GM23338 (cell line): ENCODE measurements at regions not wholly inside any gene's neighbourhood (a gene's known extent, or its start where the extent isn't known, plus 50 kb on each side); places are given as distances from the start of the nearest gene placed in this dataset.
A peak's percentile ranks its signal among the peaks of the same experiment; 100 is the strongest.

Experiments
- ATAC-seq: fragments of 200-7000 bp; cut with Tn5 transposase; 3 replicates; pipeline ENCODE4 v1.9.1; 2020
- DNase-seq: peaks from one replicate; pipeline ENCODE4 v3.0.0-alpha.2; 2015; ENCODE audit warnings: low spot score
- H2AFZ ChIP-seq: fragments of 200-600 bp; sonication (generic); 2 replicates; pipeline ENCODE4 v1.8.0; 2016; ENCODE audit warnings: antibody characterized with exemption, mild to moderate bottlenecking, moderate library complexity
- H3F3A ChIP-seq: fragments of 200-600 bp; sonication (generic); replicated peaks from 2 replicates; pipeline ENCODE4 v1.8.0; 2017; ENCODE audit warnings: antibody characterized with exemption, mixed run types, low read depth
- H3K27ac ChIP-seq: fragments of 200-600 bp; sonication (generic); 2 replicates; pipeline ENCODE4 v1.6.1; 2016; ENCODE audit warnings: low read depth
- H3K27me3 ChIP-seq: fragments of 200-600 bp; sonication (generic); 2 replicates; pipeline ENCODE4 v1.8.0; 2016; ENCODE audit warnings: mild to moderate bottlenecking, mixed run types, moderate library complexity; ENCODE audit not compliant: insufficient read depth
- H3K36me3 ChIP-seq: fragments of 200-600 bp; sonication (generic); 2 replicates; pipeline ENCODE4 v1.8.0; 2016; ENCODE audit warnings: mild to moderate bottlenecking; ENCODE audit not compliant: insufficient read depth
- H3K4me1 ChIP-seq: fragments of 200-600 bp; sonication (generic); 2 replicates; pipeline ENCODE4 v1.8.0; 2016; ENCODE audit warnings: mild to moderate bottlenecking, moderate library complexity; ENCODE audit not compliant: insufficient read depth
- H3K4me2 ChIP-seq: fragments of 200-600 bp; sonication (generic); 2 replicates; pipeline ENCODE4 v1.7.1; 2017; ENCODE audit warnings: mixed run types
- H3K4me3 ChIP-seq: fragments of 200-600 bp; sonication (generic); 2 replicates; pipeline ENCODE4 v1.6.1; 2016; ENCODE audit warnings: mixed run types
- H3K79me2 ChIP-seq: fragments of 200-600 bp; sonication (generic); replicated peaks from 2 replicates; pipeline ENCODE4 v1.8.0; 2017; ENCODE audit warnings: mild to moderate bottlenecking; ENCODE audit not compliant: insufficient read depth
- H3K9me2 ChIP-seq: fragments of 200-600 bp; sonication (generic); 2 replicates; pipeline ENCODE4 v1.8.0; 2017; ENCODE audit not compliant: insufficient read depth
- H4K20me1 ChIP-seq: fragments of 200-600 bp; sonication (generic); replicated peaks from 2 replicates; pipeline ENCODE4 v1.8.0; 2017; ENCODE audit warnings: mild to moderate bottlenecking; ENCODE audit not compliant: insufficient read depth
- H3K27ac Mint-ChIP-seq: 2 replicates; pipeline ENCODE4 v1.8.0; 2020; ENCODE audit warnings: inconsistent platforms, mild to moderate bottlenecking, moderate library complexity, mixed read lengths
- H3K27me3 Mint-ChIP-seq: 3 replicates; pipeline ENCODE4 v1.8.0; 2022; ENCODE audit warnings: low read depth, mild to moderate bottlenecking, moderate library complexity, mixed read lengths, inconsistent platforms; ENCODE audit not compliant: insufficient read depth, poor library complexity
- H3K36me3 Mint-ChIP-seq: 3 replicates; pipeline ENCODE4 v1.8.0; 2021; ENCODE audit warnings: low read depth, mild to moderate bottlenecking, inconsistent platforms, moderate library complexity, mixed read lengths
- H3K4me1 Mint-ChIP-seq: 3 replicates; pipeline ENCODE4 v1.8.0; 2020; ENCODE audit warnings: mild to moderate bottlenecking, inconsistent platforms, mixed read lengths
- H3K4me3 Mint-ChIP-seq: 3 replicates; pipeline ENCODE4 v1.8.0; 2021; ENCODE audit warnings: moderate library complexity, mild to moderate bottlenecking, inconsistent platforms, mixed read lengths
- H3K9me3 Mint-ChIP-seq: 3 replicates; pipeline ENCODE4 v1.8.0; 2020; ENCODE audit warnings: moderate library complexity, mild to moderate bottlenecking, inconsistent platforms, mixed read lengths
- CREB1 ChIP-seq: fragments of 250-450 bp; sonication (Bioruptor Pico); IDR thresholded peaks from 2 replicates; pipeline ENCODE4 v1.5.0; 2020; ENCODE audit warnings: low read depth, mild to moderate bottlenecking, moderate library complexity
- EZH2phosphoT487 ChIP-seq: fragments of 200-600 bp; sonication (generic); IDR thresholded peaks from one replicate; pipeline ENCODE4 v1.8.1; 2018; ENCODE audit warnings: antibody characterized with exemption; ENCODE audit not compliant: unreplicated experiment
- ZNF331 ChIP-seq: fragments of 250-450 bp; sonication (Bioruptor Pico); IDR thresholded peaks from 2 replicates; pipeline ENCODE4 v1.5.0; 2020; ENCODE audit warnings: low read depth, mild to moderate bottlenecking, moderate library complexity
- ZNF462 ChIP-seq: fragments of 250-450 bp; sonication (Bioruptor Pico); IDR thresholded peaks from 2 replicates; pipeline ENCODE4 v1.5.0; 2020; ENCODE audit warnings: mild to moderate bottlenecking, moderate library complexity
- TF ChIP-seq, protein P1 (sequence below), 2 experiments: fragments of 200-600 bp in 1 of 2; sonication (generic) in 1 of 2; conservative IDR thresholded peaks; 2 replicates each; pipeline versions ENCODE4 v1.5.1 to v1.6.1; 2016 to 2017; ENCODE audit warnings: antibody characterized with exemption in 2 of 2, low read depth in 2 of 2, mild to moderate bottlenecking in 2 of 2, moderate library complexity in 1 of 2
- TF ChIP-seq, protein P2 (sequence below): IDR thresholded peaks from one replicate; pipeline ENCODE4 v1.6.1; 2018; ENCODE audit warnings: antibody characterized with exemption; ENCODE audit not compliant: unreplicated experiment

- H3K4me2 ChIP-seq = no peak overlapping the region
- Mint-ChIP-seq H3K4me1 (no peaks in the 10 kb centered on the region), H3K36me3 (peaks cover 2% of the 10 kb centered on the region; the same call in 1 of the 3 replicates), H3K9me3 (no peaks in the 10 kb centered on the region), H3K27ac (no peak overlapping the region), H3K27me3 (peaks cover 2% of the 10 kb centered on the region), H3K4me3 (no peak overlapping the region)
- H3K27me3 ChIP-seq = no peaks in the 10 kb centered on the region
- H2AFZ ChIP-seq = no peak overlapping the region
- no peak overlapping the region for H3K4me3 ChIP-seq
- H3K79me2 ChIP-seq = no peaks in the 10 kb centered on the region
- H3F3A ChIP-seq = no peaks in the 10 kb centered on the region
- TF ChIP-seq, protein P1, sequence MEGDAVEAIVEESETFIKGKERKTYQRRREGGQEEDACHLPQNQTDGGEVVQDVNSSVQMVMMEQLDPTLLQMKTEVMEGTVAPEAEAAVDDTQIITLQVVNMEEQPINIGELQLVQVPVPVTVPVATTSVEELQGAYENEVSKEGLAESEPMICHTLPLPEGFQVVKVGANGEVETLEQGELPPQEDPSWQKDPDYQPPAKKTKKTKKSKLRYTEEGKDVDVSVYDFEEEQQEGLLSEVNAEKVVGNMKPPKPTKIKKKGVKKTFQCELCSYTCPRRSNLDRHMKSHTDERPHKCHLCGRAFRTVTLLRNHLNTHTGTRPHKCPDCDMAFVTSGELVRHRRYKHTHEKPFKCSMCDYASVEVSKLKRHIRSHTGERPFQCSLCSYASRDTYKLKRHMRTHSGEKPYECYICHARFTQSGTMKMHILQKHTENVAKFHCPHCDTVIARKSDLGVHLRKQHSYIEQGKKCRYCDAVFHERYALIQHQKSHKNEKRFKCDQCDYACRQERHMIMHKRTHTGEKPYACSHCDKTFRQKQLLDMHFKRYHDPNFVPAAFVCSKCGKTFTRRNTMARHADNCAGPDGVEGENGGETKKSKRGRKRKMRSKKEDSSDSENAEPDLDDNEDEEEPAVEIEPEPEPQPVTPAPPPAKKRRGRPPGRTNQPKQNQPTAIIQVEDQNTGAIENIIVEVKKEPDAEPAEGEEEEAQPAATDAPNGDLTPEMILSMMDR (conservative IDR thresholded peaks at IDR 0.05; ENCODE audit: low read depth in 2 of 2) = peak in 1 of 2 experiments; percentile 26; a peak in 2 of 4 replicates
- TF ChIP-seq, protein P2, sequence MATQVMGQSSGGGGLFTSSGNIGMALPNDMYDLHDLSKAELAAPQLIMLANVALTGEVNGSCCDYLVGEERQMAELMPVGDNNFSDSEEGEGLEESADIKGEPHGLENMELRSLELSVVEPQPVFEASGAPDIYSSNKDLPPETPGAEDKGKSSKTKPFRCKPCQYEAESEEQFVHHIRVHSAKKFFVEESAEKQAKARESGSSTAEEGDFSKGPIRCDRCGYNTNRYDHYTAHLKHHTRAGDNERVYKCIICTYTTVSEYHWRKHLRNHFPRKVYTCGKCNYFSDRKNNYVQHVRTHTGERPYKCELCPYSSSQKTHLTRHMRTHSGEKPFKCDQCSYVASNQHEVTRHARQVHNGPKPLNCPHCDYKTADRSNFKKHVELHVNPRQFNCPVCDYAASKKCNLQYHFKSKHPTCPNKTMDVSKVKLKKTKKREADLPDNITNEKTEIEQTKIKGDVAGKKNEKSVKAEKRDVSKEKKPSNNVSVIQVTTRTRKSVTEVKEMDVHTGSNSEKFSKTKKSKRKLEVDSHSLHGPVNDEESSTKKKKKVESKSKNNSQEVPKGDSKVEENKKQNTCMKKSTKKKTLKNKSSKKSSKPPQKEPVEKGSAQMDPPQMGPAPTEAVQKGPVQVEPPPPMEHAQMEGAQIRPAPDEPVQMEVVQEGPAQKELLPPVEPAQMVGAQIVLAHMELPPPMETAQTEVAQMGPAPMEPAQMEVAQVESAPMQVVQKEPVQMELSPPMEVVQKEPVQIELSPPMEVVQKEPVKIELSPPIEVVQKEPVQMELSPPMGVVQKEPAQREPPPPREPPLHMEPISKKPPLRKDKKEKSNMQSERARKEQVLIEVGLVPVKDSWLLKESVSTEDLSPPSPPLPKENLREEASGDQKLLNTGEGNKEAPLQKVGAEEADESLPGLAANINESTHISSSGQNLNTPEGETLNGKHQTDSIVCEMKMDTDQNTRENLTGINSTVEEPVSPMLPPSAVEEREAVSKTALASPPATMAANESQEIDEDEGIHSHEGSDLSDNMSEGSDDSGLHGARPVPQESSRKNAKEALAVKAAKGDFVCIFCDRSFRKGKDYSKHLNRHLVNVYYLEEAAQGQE = no peak
- no peaks in the 10 kb centered on the region for H3K36me3 ChIP-seq
- no peak overlapping the region for H3K27ac ChIP-seq
- H4K20me1 ChIP-seq = no peaks in the 10 kb centered on the region
- H3K4me1 ChIP-seq = no peaks in the 10 kb centered on the region
- no peaks in the 10 kb centered on the region for H3K9me2 ChIP-seq
- DNase-seq = peak; percentile 24
- peak; percentile 65 for ATAC-seq
Measured at GRCh38 chr19:28641395-28641794, 571.6 kb downstream of the UQCRFS1 start.

DNA sequence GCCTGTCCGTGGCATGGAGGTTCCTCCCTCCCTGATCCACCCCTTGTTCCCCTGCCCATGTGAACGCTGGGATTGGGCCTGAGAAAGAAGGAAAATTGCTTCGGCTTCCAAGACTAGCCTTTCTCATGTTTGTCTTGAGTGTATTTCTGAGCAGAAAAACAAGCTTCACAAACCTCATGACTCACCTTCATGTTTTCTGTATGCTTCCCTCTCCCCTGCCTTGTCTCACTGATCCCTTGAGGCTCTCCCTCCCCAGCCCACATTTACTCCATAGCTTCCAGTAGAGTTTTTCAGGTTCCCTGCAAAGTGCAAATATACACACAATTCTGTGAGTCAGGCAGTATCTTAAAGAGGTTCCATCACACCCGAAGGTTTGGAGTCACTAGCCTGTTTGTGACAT is 572.4 kb downstream of the UQCRFS1 start:
- Histone ChIP-seq H3K36me3 (no peaks in the 10 kb centered on the region), H3F3A (no peaks in the 10 kb centered on the region), H3K4me2 (no peak overlapping the region), H3K27ac (no peak overlapping the region), H3K79me2 (no peaks in the 10 kb centered on the region), H4K20me1 (no peaks in the 10 kb centered on the region), H2AFZ (no peak overlapping the region), H3K4me3 (no peak overlapping the region), H3K4me1 (no peaks in the 10 kb centered on the region), H3K9me2 (no peaks in the 10 kb centered on the region), H3K27me3 (no peaks in the 10 kb centered on the region)
- Mint-ChIP-seq H3K36me3 (peaks cover 2% of the 10 kb centered on the region; the same call in 1 of the 3 replicates), H3K27me3 (peaks cover 2% of the 10 kb centered on the region), H3K9me3 (no peaks in the 10 kb centered on the region), H3K4me1 (no peaks in the 10 kb centered on the region), H3K4me3 (no peak overlapping the region), H3K27ac (no peak overlapping the region)
- no peak for DNase-seq
- ATAC-seq = no peak
- TF ChIP-seq ZNF331 (CRISPR knock-in tag) (no peak), CREB1 (CRISPR knock-in tag) (no peak), ZNF462 (no peak), EZH2phosphoT487 (no peak)
- TF ChIP-seq, protein P2 = no peak
